ENCODE measurements at regions not wholly inside any gene's neighbourhood (a gene's known extent, or its start where the extent isn't known, plus 50 kb on each side); places are given as distances from the start of the nearest gene placed in this dataset.

- peaks cover 6% of the 10 kb centered on the region; the same call in 1 of the 2 replicates for H3K27me3 Mint-ChIP-seq (ENCODE audit: insufficient read depth)
- H3K27ac Mint-ChIP-seq = no peak overlapping the region
- no peak overlapping the region for H3K4me3 Mint-ChIP-seq
- no peaks in the 10 kb centered on the region for H3K9me3 Mint-ChIP-seq
- peaks cover 22% of the 10 kb centered on the region for H3K4me1 Mint-ChIP-seq (ENCODE audit: low read depth)
- H3K36me3 Mint-ChIP-seq (ENCODE audit: low read depth) = 0 out of 2 replicates have a peak, but pooled peaks cover 3% of the 10 kb centered on the region
- no peak for TF ChIP-seq CTCF (IDR thresholded peaks at IDR 0.05)
- DNase-seq = no peak
These were observed 131.3 kb upstream of the AP1S2 start for GRCh38 chrX:15985937-15986336.

GRCh38 chrX:15983034-15983433 is 128.4 kb upstream of the AP1S2 start:
- Mint-ChIP-seq H3K4me3 (no peak overlapping the region), H3K9me3 (no peaks in the 10 kb centered on the region), H3K27me3 (ENCODE audit: insufficient read depth) (peaks cover 6% of the 10 kb centered on the region; the same call in 1 of the 2 replicates), H3K4me1 (ENCODE audit: low read depth) (peaks cover 2% of the 10 kb centered on the region), H3K27ac (no peak overlapping the region), H3K36me3 (ENCODE audit: low read depth) (0 out of 2 replicates have a peak, but pooled peaks cover 3% of the 10 kb centered on the region)
- TF ChIP-seq CTCF (IDR thresholded peaks at IDR 0.05) = no peak
- no peak for DNase-seq

- Mint-ChIP-seq H3K27me3 (ENCODE audit: insufficient read depth) (peaks cover 3% of the 10 kb centered on the region; the same call in 1 of the 2 replicates), H3K4me3 (no peak overlapping the region), H3K9me3 (no peaks in the 10 kb centered on the region), H3K4me1 (ENCODE audit: low read depth) (peaks cover 8% of the 10 kb centered on the region; the same call in 1 of the 2 replicates), H3K27ac (no peak overlapping the region), H3K36me3 (ENCODE audit: low read depth) (no peaks in the 10 kb centered on the region)
- no peak for TF ChIP-seq CTCF (IDR thresholded peaks at IDR 0.05)
- DNase-seq = no peak
These were observed 123.0 kb upstream of the AP1S2 start for GRCh38 chrX:15977644-15978043.

GRCh38 chrX:15976396-15976795 is 121.8 kb upstream of the AP1S2 start:
- Mint-ChIP-seq H3K36me3 (ENCODE audit: low read depth) (no peaks in the 10 kb centered on the region), H3K27ac (no peak overlapping the region), H3K4me3 (no peak overlapping the region), H3K4me1 (ENCODE audit: low read depth) (peaks cover 8% of the 10 kb centered on the region; the same call in 1 of the 2 replicates), H3K27me3 (ENCODE audit: insufficient read depth) (peaks cover 3% of the 10 kb centered on the region; the same call in 1 of the 2 replicates), H3K9me3 (no peaks in the 10 kb centered on the region)
- no peak for DNase-seq
- no peak for TF ChIP-seq CTCF (IDR thresholded peaks at IDR 0.05)

- no peak for DNase-seq
- H3K27me3 Mint-ChIP-seq (ENCODE audit: insufficient read depth) = peaks cover 3% of the 10 kb centered on the region; the same call in 1 of the 2 replicates
- no peaks in the 10 kb centered on the region for H3K9me3 Mint-ChIP-seq
- peaks cover 8% of the 10 kb centered on the region; the same call in 1 of the 2 replicates for H3K4me1 Mint-ChIP-seq (ENCODE audit: low read depth)
- H3K36me3 Mint-ChIP-seq (ENCODE audit: low read depth) = no peaks in the 10 kb centered on the region
- no peak overlapping the region for H3K4me3 Mint-ChIP-seq
- no peak overlapping the region for H3K27ac Mint-ChIP-seq
- TF ChIP-seq CTCF (IDR thresholded peaks at IDR 0.05) = no peak
These were observed 119.3 kb upstream of the AP1S2 start for GRCh38 chrX:15973946-15974345.

GRCh38 chrX:15973299-15973698 is 118.7 kb upstream of the AP1S2 start:
- Mint-ChIP-seq H3K27ac (no peak overlapping the region), H3K4me1 (ENCODE audit: low read depth) (peaks cover 8% of the 10 kb centered on the region; the same call in 1 of the 2 replicates), H3K9me3 (no peaks in the 10 kb centered on the region), H3K4me3 (no peak overlapping the region), H3K27me3 (ENCODE audit: insufficient read depth) (peaks cover 3% of the 10 kb centered on the region; the same call in 1 of the 2 replicates), H3K36me3 (ENCODE audit: low read depth) (no peaks in the 10 kb centered on the region)
- DNase-seq = peak; percentile 49
- peak; percentile 74 for TF ChIP-seq CTCF (IDR thresholded peaks at IDR 0.05)
